ENCODE measurements at regions not wholly inside any gene's neighbourhood (a gene's known extent, or its start where the extent isn't known, plus 50 kb on each side); places are given as distances from the start of the nearest gene placed in this dataset.

GRCh38 chr4:127364911-127365310 is 267.8 kb upstream of the INTU start:
- TF ChIP-seq CTCF (IDR thresholded peaks at IDR 0.05; ENCODE audit: insufficient read depth, low read length) (no peak), GABPA (IDR thresholded peaks at IDR 0.05; ENCODE audit: low read depth) (no peak), POLR2AphosphoS5 (IDR thresholded peaks at IDR 0.05; ENCODE audit: low read depth) (no peak), SPI1 (IDR thresholded peaks at IDR 0.05; ENCODE audit: borderline replicate concordance, low read depth) (no peak)
- TF ChIP-seq, protein P1, sequence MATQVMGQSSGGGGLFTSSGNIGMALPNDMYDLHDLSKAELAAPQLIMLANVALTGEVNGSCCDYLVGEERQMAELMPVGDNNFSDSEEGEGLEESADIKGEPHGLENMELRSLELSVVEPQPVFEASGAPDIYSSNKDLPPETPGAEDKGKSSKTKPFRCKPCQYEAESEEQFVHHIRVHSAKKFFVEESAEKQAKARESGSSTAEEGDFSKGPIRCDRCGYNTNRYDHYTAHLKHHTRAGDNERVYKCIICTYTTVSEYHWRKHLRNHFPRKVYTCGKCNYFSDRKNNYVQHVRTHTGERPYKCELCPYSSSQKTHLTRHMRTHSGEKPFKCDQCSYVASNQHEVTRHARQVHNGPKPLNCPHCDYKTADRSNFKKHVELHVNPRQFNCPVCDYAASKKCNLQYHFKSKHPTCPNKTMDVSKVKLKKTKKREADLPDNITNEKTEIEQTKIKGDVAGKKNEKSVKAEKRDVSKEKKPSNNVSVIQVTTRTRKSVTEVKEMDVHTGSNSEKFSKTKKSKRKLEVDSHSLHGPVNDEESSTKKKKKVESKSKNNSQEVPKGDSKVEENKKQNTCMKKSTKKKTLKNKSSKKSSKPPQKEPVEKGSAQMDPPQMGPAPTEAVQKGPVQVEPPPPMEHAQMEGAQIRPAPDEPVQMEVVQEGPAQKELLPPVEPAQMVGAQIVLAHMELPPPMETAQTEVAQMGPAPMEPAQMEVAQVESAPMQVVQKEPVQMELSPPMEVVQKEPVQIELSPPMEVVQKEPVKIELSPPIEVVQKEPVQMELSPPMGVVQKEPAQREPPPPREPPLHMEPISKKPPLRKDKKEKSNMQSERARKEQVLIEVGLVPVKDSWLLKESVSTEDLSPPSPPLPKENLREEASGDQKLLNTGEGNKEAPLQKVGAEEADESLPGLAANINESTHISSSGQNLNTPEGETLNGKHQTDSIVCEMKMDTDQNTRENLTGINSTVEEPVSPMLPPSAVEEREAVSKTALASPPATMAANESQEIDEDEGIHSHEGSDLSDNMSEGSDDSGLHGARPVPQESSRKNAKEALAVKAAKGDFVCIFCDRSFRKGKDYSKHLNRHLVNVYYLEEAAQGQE (IDR thresholded peaks at IDR 0.05; ENCODE audit: insufficient replicate concordance, low read depth), result no peak

Data from HL-60 (cell line).